AG08395 (cell line): ENCODE measurements at regions not wholly inside any gene's neighbourhood (a gene's known extent, or its start where the extent isn't known, plus 50 kb on each side); places are given as distances from the start of the nearest gene placed in this dataset.
A peak's percentile ranks its signal among the peaks of the same experiment; 100 is the strongest.
"Not testable (repeated sequence)": the region's sequence is repeated elsewhere in the genome, so short reads cannot be mapped to it uniquely, and the experiment has no call there.

Source experiments
- DNase-seq: peaks from one replicate; pipeline ENCODE4 v3.0.0; 2012; ENCODE audit warnings: mixed read lengths, low spot score

DNA sequence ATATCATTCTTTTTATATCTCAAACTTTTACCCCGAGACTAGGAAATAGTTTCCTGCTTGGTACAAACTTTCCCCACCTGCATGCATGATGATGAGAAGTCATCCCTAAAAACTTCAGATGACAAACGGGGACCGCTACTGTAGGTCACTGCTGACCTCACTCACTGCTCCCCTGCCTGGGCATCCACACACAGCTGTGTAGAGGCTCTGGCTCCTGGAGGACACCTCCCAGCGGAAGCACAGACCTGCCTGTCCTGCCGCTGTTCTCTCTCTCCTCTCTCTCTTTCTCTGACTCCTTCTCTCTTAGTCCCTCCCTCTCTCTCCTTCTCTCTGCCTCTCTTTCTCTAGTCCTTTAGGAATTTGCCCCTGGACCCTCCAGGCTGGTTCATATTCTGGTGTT is 202.9 kb upstream of the PITRM1 start:
- no peak for DNase-seq

DNA sequence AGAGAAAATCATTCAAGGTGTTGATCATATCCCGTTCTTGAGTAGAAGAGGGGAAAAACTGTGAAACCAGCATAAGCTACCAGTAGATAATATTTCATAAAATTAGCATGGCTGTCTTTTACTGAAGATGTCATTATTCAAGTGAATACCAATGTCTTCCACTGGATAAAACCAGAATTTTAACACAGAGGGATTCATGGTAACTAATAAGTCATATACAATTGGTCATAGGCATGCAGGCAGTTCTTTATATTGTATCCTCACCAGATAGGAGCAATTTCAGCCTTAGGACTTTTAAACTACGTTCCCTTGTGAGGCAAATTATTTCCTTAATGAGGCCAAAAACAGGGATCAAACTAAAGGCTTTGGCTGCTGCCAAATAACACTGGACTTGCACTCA is 202.3 kb upstream of the PITRM1 start:
- no peak for DNase-seq

DNA sequence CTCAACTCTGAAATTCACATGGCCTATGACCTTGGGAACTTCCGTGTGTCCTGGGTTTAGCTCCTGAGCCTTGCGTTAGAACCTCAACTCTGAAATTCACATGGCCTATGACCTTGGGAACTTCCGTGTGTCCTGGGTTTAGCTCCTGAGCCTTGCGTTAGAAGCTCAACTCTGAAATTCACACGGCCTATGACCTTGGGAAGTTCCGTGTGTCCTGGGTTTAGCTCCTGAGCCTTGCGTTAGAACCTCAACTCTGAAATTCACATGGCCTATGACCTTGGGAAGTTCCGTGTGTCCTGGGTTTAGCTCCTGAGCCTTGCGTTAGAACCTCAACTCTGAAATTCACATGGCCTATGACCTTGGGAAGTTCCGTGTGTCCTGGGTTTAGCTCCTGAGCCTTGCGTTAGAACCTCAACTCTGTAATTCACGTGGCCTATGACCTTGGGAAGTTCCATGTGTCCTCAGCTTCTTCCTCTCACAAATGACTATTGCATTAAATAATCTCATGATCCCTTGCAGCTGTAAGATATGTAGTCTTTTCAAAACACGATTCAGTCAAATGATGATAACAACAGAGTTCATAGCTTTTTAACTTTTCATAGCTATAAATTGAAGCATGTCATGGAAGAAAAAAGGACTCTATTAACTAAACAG is 200.9 kb upstream of the PITRM1 start:
- DNase-seq = not testable (repeated sequence)

DNA sequence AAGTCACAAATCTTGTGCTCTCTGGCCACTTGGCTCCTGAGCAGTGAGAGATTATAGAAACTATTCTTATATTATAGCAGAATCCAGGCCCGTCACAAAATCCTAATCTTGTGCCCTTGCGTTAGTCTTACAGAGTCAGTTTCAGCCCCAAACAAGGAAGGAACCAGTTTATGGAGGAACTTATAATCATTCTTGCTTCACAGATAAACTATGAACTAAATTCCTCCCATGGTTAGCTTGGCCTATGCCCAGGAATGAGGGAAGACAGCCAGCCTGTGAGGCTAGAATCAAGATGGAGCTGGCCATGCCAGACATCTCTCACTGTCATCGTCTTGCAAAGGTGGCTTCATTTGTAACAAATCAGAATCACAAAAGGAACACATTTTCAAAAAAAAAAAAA is 199.7 kb upstream of the PITRM1 start:
- peak; percentile 34 for DNase-seq

DNA sequence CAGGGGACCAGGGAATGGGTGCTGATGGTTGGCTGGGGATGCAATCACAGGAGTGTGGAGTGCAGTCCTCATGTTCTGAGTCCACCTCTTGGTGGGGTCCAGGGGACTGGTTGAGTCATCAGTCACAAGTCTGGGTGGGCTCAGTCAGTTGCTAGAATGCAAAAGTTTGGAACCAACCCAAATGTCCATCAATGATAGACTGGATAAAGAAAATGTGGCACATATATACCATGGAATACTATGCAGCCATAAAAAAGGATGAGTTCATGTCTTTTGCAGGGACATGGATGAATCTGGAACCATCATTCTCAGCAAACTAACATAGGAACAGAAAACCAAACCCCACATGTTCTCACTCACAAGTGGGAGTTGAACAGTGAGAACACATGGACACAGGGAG is 199.0 kb upstream of the PITRM1 start:
- DNase-seq = not testable (repeated sequence)

GRCh38 chr10:3366735-3367405 is 194.3 kb upstream of the PITRM1 start:
- DNase-seq = no peak

- no peak for DNase-seq
These were observed 193.5 kb upstream of the PITRM1 start for GRCh38 chr10:3366043-3366442.

GRCh38 chr10:3365630-3366029 is 193.0 kb upstream of the PITRM1 start:
- no peak for DNase-seq

- no peak for DNase-seq
These were observed 192.3 kb upstream of the PITRM1 start for GRCh38 chr10:3364768-3365480.

GRCh38 chr10:3363311-3364045 is 190.9 kb upstream of the PITRM1 start:
- DNase-seq = no peak

GRCh38 chr10:3362394-3362793 is 189.8 kb upstream of the PITRM1 start:
- no peak for DNase-seq

DNA sequence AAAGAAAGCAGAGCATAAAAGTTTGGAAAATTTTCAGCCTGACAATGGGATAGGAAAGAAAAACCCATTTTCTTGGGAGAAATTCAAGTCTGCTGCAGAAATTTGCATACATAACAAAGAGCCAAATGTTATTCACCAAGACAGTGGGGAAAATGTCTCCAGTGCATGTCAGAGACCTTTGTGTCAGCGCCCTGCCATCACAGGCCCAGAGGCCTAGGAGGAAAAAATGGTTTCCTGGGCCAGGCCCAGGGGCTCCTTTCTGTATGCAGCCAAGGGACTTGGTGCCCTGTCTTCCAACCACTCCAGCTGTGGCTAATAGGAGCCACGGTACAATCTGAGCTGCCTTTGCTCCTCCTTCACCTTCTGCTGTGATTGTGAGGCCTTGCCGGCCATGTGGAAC is 189.1 kb upstream of the PITRM1 start:
- no peak for DNase-seq

DNA sequence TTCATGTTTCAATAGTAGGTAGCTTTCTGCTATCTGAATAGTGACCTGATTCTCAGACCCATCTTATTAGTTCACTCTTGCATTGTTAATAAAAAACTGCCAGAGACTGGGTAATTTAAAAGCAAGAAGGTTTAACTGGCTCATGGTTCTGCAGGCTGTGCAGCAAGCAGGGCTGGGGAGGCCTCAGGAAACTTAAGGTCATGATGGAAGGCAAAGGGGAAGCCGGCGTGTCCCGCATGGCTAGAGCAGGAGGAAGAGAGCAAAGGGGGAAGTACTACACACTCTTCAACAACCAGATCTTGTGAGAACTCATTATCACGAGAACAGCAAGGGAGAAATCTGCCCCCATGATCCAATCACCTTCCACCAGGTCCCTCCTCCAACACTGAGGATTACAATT is 185.2 kb upstream of the PITRM1 start:
- DNase-seq = no peak

GRCh38 chr10:3355536-3355935 is 183.0 kb upstream of the PITRM1 start:
- no peak for DNase-seq

GRCh38 chr10:3354174-3354900 is 181.8 kb upstream of the PITRM1 start:
- no peak for DNase-seq

DNA sequence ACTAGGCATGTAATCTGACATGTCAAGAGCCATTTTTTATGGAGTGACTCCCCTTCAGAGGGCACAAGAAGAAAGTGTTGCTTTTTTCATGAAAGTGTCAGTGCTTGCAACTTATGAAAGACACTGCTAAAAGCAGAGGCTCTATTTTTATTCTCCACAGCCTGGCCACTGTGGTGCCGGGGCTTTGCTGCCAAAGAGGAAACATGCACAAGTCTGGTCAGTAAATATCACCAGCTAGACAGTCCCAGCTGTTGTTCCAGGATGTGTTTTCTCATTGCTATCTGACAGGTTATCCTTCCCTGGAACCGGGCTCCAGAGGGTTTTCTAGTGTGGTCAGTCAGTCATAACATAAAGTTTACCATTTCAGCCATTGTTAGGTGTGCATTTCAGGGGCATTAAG is 180.7 kb upstream of the PITRM1 start:
- no peak for DNase-seq

DNA sequence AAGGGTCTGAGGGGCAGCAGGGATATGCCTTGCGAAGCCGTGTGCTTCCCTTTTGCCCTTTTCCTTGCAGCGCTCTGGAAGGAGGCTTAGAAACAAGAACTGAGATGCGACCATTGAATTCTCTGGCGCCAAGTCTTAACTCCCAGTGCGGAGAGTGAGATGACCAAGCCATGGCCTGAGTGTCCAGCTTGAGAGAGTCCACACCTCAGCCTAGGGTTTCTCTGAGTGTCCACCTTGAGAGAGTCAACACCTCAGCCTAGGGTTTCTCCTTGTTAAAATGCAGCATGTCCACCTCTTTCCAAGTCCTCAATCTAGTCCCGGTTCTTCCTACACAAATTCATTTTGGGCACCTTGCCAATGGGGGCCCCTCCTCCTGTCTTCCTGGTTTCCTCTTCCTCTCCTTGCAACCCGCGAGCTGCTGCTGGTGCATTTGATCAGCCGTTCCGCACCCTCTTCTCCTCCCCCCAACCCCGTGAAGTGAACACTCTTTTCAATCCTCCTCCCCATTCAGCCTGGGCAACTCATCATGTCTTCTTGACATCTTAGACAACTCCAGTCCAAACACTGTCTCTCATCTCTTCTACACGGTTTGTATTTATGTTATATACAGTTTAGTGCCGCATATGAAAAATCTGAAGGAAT is 178.2 kb upstream of the PITRM1 start:
- DNase-seq = no peak

DNA sequence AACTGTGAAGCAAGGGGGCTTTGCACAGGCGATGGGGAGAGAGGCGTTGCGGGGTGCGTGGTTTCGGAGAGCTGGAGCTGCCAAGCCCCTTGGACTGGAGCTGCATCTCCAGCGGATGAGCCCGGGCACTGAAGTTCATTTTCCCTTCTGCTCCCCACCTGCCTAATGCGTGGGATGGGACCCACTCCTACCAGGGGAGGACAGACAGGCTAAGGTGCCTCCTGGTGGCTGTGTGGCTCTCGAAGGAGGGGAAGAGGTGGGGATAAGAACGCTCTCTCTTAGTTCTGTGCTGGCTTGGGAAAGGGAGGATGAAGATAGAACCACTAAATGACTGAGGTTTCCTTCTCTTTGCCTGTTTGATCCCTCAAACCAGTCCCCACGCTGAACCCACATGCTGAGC is 177.6 kb upstream of the PITRM1 start:
- no peak for DNase-seq

- no peak for DNase-seq
These were observed 176.0 kb upstream of the PITRM1 start for GRCh38 chr10:3348564-3348963.

GRCh38 chr10:3347413-3348182 is 175.0 kb upstream of the PITRM1 start:
- no peak for DNase-seq

- no peak for DNase-seq
These were observed 174.3 kb upstream of the PITRM1 start for GRCh38 chr10:3346851-3347250.
